Tibial nerve (tissue), 4 donors: ENCODE measurements at regions not wholly inside any gene's neighbourhood (a gene's known extent, or its start where the extent isn't known, plus 50 kb on each side); places are given as distances from the start of the nearest gene placed in this dataset.

Experiments used
- DNase-seq, 2 donors: peaks; one replicate each; pipeline ENCODE4 v3.0.0-alpha.2; 2019; ENCODE audit warnings: low spot score in 2 of 2
- H3K27ac ChIP-seq, 4 donors: fragments of 200-600 bp; sonication (generic) in 3 of 4; one replicate each; pipeline ENCODE4 v1.5.1; 2017 to 2019; ENCODE audit warnings: mild to moderate bottlenecking in 1 of 4
- H3K27me3 ChIP-seq, 2 donors: fragments of 200-600 bp; sonication (generic) in 1 of 2; one replicate each; pipeline versions ENCODE4 v1.5.1 to v1.6.0; 2017 to 2019
- H3K36me3 ChIP-seq, 3 donors: fragments of 200-600 bp; sonication (generic); one replicate each; pipeline ENCODE4 v1.5.1; 2018 to 2019
- H3K4me1 ChIP-seq, 4 donors: fragments of 200-600 bp; sonication (generic) in 3 of 4; one replicate each; pipeline ENCODE4 v1.5.1; 2017 to 2019
- H3K4me3 ChIP-seq, 4 donors: fragments of 200-600 bp; sonication (generic) in 3 of 4; one replicate each; pipeline ENCODE4 v1.5.1; 2017 to 2019; ENCODE audit warnings: mild to moderate bottlenecking in 1 of 4, moderate library complexity in 1 of 4
- H3K9me3 ChIP-seq, 4 donors: fragments of 200-600 bp; sonication (generic) in 3 of 4; one replicate each; pipeline ENCODE4 v1.5.1; 2017 to 2019
- CTCF ChIP-seq, 5 experiments: fragments of 200-600 bp in 3 of 5; fragments of 450-650 bp in 2 of 5; sonication (generic) in 3 of 5; IDR thresholded peaks; one replicate each; pipeline ENCODE4 v1.5.1; 2016 to 2019; ENCODE audit warnings: antibody characterized with exemption in 5 of 5, mild to moderate bottlenecking in 3 of 5, moderate library complexity in 2 of 5
- EP300 ChIP-seq, 2 donors: sonication (generic); formaldehyde crosslinking; IDR thresholded peaks; one replicate each; pipeline ENCODE4 v1.6.1; 2017; ENCODE audit warnings: antibody characterized with exemption in 2 of 2, mild to moderate bottlenecking in 1 of 2
- POLR2A ChIP-seq, 2 donors: fragments of 450-650 bp; IDR thresholded peaks; one replicate each; pipeline ENCODE4 v1.6.1; 2017; ENCODE audit warnings: antibody characterized with exemption in 2 of 2, mild to moderate bottlenecking in 2 of 2, moderate library complexity in 2 of 2
- WGBS, 2 donors: methylation state at CpG; one replicate each; pipeline ENCODE4 v1.1.5; 2018; 5-methylcytosine and 5-hydroxymethylcytosine counted together

- DNase-seq: no peak
- no peaks in the 10 kb centered on the region for H3K9me3 ChIP-seq
- H3K27me3 ChIP-seq: no peaks in the 10 kb centered on the region
- H3K27ac ChIP-seq: no peak overlapping the region
- H3K4me1 ChIP-seq: no peaks in the 10 kb centered on the region
- no peak for TF ChIP-seq POLR2A (IDR thresholded peaks at IDR 0.05)
- TF ChIP-seq CTCF (IDR thresholded peaks at IDR 0.05): no peak
- no peak for TF ChIP-seq EP300 (IDR thresholded peaks at IDR 0.05)
- no peak overlapping the region for H3K4me3 ChIP-seq
- WGBS, 2 donors: 35 to 40% methylated on average over 2 of the region's 2 CpGs
- no peaks in the 10 kb centered on the region for H3K36me3 ChIP-seq
These were observed 79.0 kb upstream of the HEPHL1 start for GRCh38 chr11:93942176-93942575.

GRCh38 chr11:93945596-93945995 is 75.6 kb upstream of the HEPHL1 start:
- Histone ChIP-seq H3K36me3 (no peaks in the 10 kb centered on the region), H3K4me1 (no peaks in the 10 kb centered on the region), H3K27me3 (no peaks in the 10 kb centered on the region), H3K27ac (no peak overlapping the region), H3K9me3 (no peaks in the 10 kb centered on the region), H3K4me3 (no peak overlapping the region)
- no peak for DNase-seq
- 44 to 61% methylated on average over 2 of the region's 2 CpGs for WGBS, 2 donors
- TF ChIP-seq CTCF (IDR thresholded peaks at IDR 0.05): no peak

- H3K36me3 ChIP-seq: no peaks in the 10 kb centered on the region
- no peaks in the 10 kb centered on the region for H3K27me3 ChIP-seq
- no peak for DNase-seq
These were observed 68.9 kb upstream of the HEPHL1 start for GRCh38 chr11:93952082-93952780.

GRCh38 chr11:93957397-93957952 is 63.7 kb upstream of the HEPHL1 start:
- DNase-seq: no peak
- Histone ChIP-seq H3K9me3 (peaks cover 0 to 4% (median 0%) of the 10 kb centered on the region in 4 donors), H3K36me3 (no peaks in the 10 kb centered on the region), H3K4me3 (no peak overlapping the region), H3K27ac (no peak overlapping the region), H3K27me3 (no peaks in the 10 kb centered on the region), H3K4me1 (no peaks in the 10 kb centered on the region)
- no peak for TF ChIP-seq POLR2A (IDR thresholded peaks at IDR 0.05)
- no peak for TF ChIP-seq EP300 (IDR thresholded peaks at IDR 0.05)
- TF ChIP-seq CTCF (IDR thresholded peaks at IDR 0.05): no peak
- 66 to 70% methylated on average over 5 of the region's 5 CpGs for WGBS, 2 donors

More at GRCh38 chr11:93952082-93952780, 68.9 kb upstream of the HEPHL1 start:
- WGBS, 2 donors: 78 to 89% methylated on average over 6 of the region's 6 CpGs
- Histone ChIP-seq H3K4me1 (no peaks in the 10 kb centered on the region), H3K9me3 (peaks cover 0 to 4% (median 0%) of the 10 kb centered on the region in 4 donors), H3K4me3 (no peak overlapping the region), H3K27ac (no peak overlapping the region)
- TF ChIP-seq CTCF (IDR thresholded peaks at IDR 0.05): no peak
- TF ChIP-seq POLR2A (IDR thresholded peaks at IDR 0.05): no peak
- TF ChIP-seq EP300 (IDR thresholded peaks at IDR 0.05): no peak

GRCh38 chr11:93958991-93959390 is 62.2 kb upstream of the HEPHL1 start:
- TF ChIP-seq CTCF (IDR thresholded peaks at IDR 0.05): no peak
- TF ChIP-seq EP300 (IDR thresholded peaks at IDR 0.05): no peak
- no peak for TF ChIP-seq POLR2A (IDR thresholded peaks at IDR 0.05)
- no peak overlapping the region for H3K27ac ChIP-seq
- 73 to 91% methylated on average over 3 of the region's 3 CpGs for WGBS, 2 donors
- peaks cover 0 to 4% (median 0%) of the 10 kb centered on the region in 4 donors for H3K9me3 ChIP-seq
- H3K4me1 ChIP-seq: no peaks in the 10 kb centered on the region
- no peak for DNase-seq
- no peak overlapping the region for H3K4me3 ChIP-seq
- H3K36me3 ChIP-seq: no peaks in the 10 kb centered on the region
- no peaks in the 10 kb centered on the region for H3K27me3 ChIP-seq
